ENCODE measurements at regions not wholly inside any gene's neighbourhood (a gene's known extent, or its start where the extent isn't known, plus 50 kb on each side); places are given as distances from the start of the nearest gene placed in this dataset.
"Not testable (repeated sequence)": the region's sequence is repeated elsewhere in the genome, so short reads cannot be mapped to it uniquely, and the experiment has no call there.

DNA sequence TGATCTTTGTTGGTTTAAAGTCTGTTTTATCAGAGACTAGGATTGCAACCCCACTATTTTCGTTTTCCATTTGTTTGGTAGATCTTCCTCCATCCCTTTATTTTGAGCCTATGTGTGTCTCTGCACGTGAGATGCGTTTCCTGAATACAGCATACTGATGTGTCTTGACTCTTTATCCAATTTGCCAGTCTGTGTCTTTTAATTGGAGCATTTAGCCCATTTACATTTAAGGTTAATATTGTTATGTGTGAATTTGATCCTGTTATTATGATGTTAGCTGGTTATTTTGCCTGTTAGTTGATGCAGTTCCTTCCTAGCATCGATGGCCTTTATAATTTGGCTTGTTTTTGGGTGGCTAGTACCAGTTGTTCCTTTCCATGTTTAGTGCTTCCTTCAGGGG lies 177.2 kb upstream of the RPS23 start:
- TF ChIP-seq ZNF507 (tag; conservative IDR thresholded peaks at IDR 0.05), result peak; percentile 94
- H3K27me3 ChIP-seq (ENCODE audit: control insufficient read depth in 2 of 2, insufficient read depth in 2 of 2, low read length in 2 of 2); ATAC-seq; POLR2A ChIA-PET; H3K79me2 ChIP-seq (ENCODE audit: control insufficient read depth, insufficient read depth, low read length); in situ Hi-C loops (cut with MboI); H3K4me2 ChIP-seq (ENCODE audit: insufficient read depth, low read length); DNase-seq (ENCODE audit: extremely low read depth in 1 of 4, low spot score in 3 of 4); H3K9me1 ChIP-seq (ENCODE audit: control insufficient read depth, insufficient read depth, low read length); H3K4me1 ChIP-seq (replicated peaks in 1 of 2; ENCODE audit: control insufficient read depth in 2 of 2, insufficient read depth in 2 of 2, low read length in 2 of 2); BruUV-seq (replicated peaks); H2AFZ ChIP-seq (ENCODE audit: low read depth, low read length); FAIRE-seq; H3K36me3 ChIP-seq (ENCODE audit: control insufficient read depth, insufficient read depth, low read length); H4K20me1 ChIP-seq (replicated peaks; ENCODE audit: control insufficient read depth, insufficient read depth, low read length); H3K27ac ChIP-seq (ENCODE audit: extremely low read depth, low read depth, low read length); H3K9ac ChIP-seq (ENCODE audit: insufficient read depth in 1 of 2, low read depth in 2 of 2, low read length in 2 of 2); intact Hi-C loops (cut with micrococcal nuclease); H3K4me3 ChIP-seq; CTCF ChIA-PET (ENCODE audit: low intra/inter-chr PET ratio): not testable (repeated sequence)
- WGBS (ENCODE audit: insufficient coverage, low coverage, missing lambda C conversion rate), result 11% methylated on average over 4 of the region's 4 CpGs
- peaks cover 10% of the 10 kb centered on the region; the same call in 1 of the 2 replicates for H3K9me3 ChIP-seq (replicated peaks; ENCODE audit: control insufficient read depth, insufficient read depth, low read depth, low read length)

DNA sequence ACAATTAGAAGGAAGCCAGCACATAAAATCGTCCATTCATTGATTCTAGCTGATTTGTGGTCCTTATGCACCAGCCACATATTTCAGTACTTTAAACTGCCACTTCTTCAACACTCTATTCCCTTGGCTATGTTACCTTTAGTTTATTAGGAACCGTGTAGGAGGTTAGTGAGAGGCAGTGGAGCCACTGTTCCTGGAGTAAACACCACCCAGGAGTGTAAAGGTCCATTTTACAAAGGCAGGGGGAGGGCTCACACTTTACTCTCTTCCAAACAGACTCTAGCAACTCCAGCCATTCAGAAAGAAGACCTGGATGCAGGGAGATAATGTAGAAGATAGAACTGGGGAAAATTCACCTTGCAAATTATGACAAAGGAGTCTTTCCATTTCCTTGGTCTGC lies 170.2 kb upstream of the RPS23 start:
- POLR2A ChIA-PET, result interaction anchor here (0.7 kb wide), 1 partner anchor 63 kb away, joined by 3 read pairs; no protein-coding TSS in a partner anchor
- Histone ChIP-seq H3K27me3 (ENCODE audit: control insufficient read depth in 2 of 2, insufficient read depth in 2 of 2, low read length in 2 of 2) (no peaks in the 10 kb centered on the region), H4K20me1 (replicated peaks; ENCODE audit: control insufficient read depth, insufficient read depth, low read length) (no peaks in the 10 kb centered on the region), H3K9ac (ENCODE audit: insufficient read depth in 1 of 2, low read depth in 2 of 2, low read length in 2 of 2) (no peak overlapping the region), H3K4me2 (ENCODE audit: insufficient read depth, low read length) (no peak overlapping the region; the same call in 1 of the 2 replicates), H2AFZ (ENCODE audit: low read depth, low read length) (peak overlapping the region; percentile 69), H3K4me1 (replicated peaks in 1 of 2; ENCODE audit: control insufficient read depth in 2 of 2, insufficient read depth in 2 of 2, low read length in 2 of 2) (peaks cover 0 to 20% of the 10 kb centered on the region in 2 experiments; a peak in 3 of 5 replicates), H3K4me3 (no peak overlapping the region), H3K9me1 (ENCODE audit: control insufficient read depth, insufficient read depth, low read length) (no peaks in the 10 kb centered on the region), H3K36me3 (ENCODE audit: control insufficient read depth, insufficient read depth, low read length) (no peaks in the 10 kb centered on the region; the same call in 2 of the 3 replicates), H3K79me2 (ENCODE audit: control insufficient read depth, insufficient read depth, low read length) (no peaks in the 10 kb centered on the region; the same call in 2 of the 3 replicates), H3K27ac (ENCODE audit: extremely low read depth, low read depth, low read length) (peak overlapping the region; percentile 11; the same call in 1 of the 3 replicates), H3K9me3 (replicated peaks; ENCODE audit: control insufficient read depth, insufficient read depth, low read depth, low read length) (no peaks in the 10 kb centered on the region)
- no TSS peak for BruUV-seq (replicated peaks)
- FAIRE-seq (no peak), DNase-seq (ENCODE audit: extremely low read depth in 1 of 4, low spot score in 3 of 4) (no peak), ATAC-seq (peak; percentile 41)
- CTCF ChIA-PET (ENCODE audit: low intra/inter-chr PET ratio), result no interaction called here
- no peak for TF ChIP-seq SLC30A9 (CRISPR knock-in tag; IDR thresholded peaks at IDR 0.05)
- intact Hi-C loops (cut with micrococcal nuclease), result no loop called here
- 0% methylated on average over 2 of the region's 2 CpGs for WGBS (ENCODE audit: insufficient coverage, low coverage, missing lambda C conversion rate)
- in situ Hi-C loops (cut with MboI), result no loop called here
